T-helper 2 cell (primary cell): ENCODE measurements at regions not wholly inside any gene's neighbourhood (a gene's known extent, or its start where the extent isn't known, plus 50 kb on each side); places are given as distances from the start of the nearest gene placed in this dataset.
"Not testable (repeated sequence)": the region's sequence is repeated elsewhere in the genome, so short reads cannot be mapped to it uniquely, and the experiment has no call there.

Experiments
- DNase-seq, 5 experiments: peaks; one replicate each; pipeline versions ENCODE4 v3.0.0 to v3.0.0-alpha.2; 2012 to 2022

DNA sequence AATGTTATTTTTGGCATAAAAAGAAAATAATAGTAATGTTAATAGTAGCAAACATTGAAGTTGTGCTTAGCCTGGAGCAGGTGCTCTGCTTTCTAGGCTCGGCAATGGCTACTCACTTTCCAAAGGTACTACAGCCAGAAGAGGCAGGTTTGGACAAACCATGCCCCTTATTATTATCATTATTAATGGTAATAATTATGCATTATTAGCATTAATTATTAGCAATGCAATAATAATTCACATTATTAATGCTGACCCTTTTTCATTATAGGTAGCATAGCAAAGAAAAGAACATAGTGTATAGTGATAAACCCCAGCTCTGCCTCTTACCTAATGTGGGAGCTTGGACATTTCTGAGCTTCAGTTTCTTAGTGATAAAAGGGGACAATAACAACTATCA is 171.4 kb downstream of the EDEM1 start:
- no peak for DNase-seq

DNA sequence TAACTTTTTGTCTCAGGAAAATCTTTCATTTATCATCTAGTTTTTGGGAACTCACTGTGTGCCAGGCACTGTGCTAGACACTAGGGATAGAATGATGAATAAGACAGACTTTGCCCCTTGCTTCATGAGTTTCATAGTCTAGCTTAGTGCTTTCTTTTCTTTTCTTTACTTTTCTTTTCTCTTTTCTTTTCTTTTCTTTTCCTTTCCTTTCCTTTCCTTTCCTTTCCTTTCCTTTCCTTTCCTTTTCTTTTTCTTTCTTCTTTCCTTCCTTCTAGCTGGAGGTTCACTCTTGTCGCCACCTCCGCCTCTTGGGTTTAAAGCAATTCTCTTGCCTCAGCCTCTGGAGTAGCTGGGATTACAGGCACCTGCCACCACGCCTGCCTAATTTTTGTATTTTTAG is 172.9 kb downstream of the EDEM1 start:
- DNase-seq, result no peak

DNA sequence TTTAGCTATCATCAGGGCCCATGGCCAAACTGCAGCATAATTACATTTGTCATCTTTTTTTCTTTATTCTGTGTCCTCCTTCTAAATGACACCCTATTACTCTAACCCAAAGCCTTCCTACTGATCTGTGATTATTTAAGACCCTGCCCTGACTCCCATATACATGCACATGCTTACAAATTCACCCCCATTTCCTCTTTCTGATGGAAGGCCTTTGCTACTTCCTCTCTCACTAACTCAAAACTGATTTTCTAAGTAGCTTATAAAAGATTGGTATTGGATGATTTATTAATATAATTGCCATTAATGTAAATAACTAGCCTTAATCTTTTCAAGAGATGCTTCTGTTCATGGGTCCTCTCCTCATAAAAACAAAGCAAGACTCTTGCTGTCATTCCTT is 179.2 kb downstream of the EDEM1 start:
- no peak for DNase-seq

DNA sequence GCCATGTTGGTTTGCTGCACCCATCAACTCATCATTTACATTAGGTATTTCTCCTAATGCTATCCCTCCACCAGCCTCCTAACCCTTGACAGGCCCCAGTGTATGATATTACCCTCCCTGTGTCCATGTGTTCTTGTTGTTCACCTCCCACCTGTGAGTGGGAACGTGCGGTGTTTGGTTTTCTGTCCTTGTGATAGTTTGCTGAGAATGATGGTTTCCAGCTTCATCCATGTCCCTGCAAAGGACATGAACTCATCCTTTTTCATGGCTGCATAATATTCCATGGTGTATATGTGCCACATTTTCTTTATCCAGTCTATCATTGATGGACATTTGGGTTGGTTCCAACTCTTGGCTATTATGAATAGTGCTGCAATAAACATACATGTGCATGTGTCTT is 184.0 kb downstream of the EDEM1 start:
- DNase-seq, result not testable (repeated sequence)

DNA sequence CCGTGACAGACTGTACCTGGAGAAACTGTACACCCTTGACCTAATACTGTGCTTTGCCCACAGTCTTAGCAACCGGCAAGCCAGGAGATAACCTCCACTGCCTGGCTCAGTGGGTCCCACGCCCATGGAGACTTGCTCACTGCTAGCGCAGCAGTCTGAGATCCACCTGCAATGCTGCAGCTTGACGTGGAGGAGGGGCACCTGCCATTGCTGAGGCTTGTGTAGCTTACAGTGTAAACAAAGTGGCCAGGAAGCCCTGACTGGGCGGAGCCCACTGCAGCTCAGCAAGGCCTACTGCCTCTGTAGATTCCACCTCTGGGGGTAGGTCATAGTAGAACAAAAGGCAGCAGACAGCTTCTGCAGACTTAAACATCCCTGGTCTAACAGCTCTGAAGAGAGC is 189.3 kb downstream of the EDEM1 start:
- DNase-seq, result no peak

DNA sequence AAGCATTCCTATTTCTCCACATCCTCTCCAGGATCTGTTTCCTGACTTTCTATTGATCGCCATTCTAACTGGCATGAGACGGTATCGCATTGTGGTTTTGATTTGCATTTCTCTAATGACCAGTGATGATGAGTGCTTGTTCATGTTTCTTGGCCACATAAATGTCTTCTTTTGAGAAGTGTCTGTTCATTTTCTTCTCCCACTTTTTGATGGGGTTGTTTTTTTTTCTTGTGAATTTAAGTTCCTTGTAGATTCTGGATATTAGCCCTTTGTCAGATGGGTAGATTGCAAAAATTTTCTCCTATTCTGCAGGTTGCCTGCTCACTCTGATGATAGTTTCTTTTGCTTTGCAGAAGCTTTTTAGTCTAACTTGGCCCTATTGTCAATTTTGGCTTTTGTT is 191.8 kb downstream of the EDEM1 start:
- not testable (repeated sequence) for DNase-seq

DNA sequence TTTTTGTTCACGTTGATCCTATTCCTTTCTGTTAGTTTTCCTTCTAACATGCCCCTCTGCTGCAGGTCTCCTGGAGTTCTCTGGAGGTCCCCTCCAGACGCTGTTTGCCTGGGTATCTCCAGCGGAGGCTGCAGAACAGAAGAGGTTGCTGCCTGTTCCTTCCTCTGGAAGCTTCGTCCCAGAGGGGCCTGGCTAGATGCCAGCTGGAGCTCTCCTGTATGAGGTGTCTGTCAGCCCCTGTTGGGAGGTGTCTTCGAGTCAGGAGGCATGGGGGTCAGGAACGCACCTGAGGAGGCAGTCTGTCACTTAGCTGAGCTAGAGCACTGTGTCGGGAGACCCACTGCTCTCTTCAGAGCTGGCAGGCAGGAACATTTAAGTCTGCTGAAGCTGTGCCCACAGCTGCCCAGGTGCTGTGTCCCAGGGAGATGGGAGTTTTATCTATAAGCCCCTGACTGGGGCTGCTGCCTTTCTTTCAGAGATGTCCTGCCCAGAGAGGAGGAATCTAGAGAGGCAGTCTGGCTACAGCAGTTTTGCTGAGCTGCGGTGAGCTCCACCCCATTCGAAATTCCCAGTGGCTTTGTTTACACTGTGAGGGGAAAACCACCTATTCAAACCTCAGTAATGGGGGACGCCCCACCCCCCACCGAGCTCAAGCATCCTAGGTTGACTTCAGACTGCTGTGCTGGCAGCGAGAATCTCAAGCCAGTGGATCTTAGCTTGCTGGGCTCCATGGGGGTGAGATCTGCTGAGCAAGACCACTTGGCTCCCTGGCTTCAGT is 196.2 kb downstream of the EDEM1 start:
- DNase-seq, result not testable (repeated sequence)

DNA sequence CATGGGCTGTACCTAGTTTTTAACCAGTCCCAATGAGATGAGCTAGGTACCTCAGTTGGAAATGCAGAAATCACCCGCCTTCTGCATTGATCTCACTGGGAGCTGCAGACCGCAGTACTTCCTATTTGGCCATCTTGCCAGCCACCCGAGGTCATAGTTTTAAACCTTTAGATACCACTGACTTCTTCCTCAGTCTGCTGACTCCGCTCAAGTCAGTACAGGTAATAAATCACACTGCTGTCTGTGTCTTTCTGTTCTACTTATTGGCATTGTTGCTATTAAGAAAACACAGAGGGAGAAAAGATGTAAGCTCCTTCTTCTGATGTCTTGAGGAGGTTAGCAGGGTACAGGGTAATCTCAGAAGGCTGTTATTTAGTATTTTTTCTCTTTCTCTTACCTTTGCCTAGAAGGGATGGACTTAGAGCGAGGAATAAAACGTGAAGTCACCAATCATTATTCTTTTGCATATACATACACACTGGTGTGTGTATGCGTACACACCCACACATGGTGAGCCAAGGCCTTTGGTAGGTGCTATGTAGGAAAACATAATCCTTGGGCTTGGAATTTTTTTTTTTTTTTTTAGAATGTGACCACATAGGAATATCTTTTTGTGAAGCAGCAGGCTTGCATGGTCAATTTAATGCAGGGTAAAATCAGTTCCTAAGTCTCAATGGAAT is 197.2 kb downstream of the EDEM1 start:
- no peak for DNase-seq

DNA sequence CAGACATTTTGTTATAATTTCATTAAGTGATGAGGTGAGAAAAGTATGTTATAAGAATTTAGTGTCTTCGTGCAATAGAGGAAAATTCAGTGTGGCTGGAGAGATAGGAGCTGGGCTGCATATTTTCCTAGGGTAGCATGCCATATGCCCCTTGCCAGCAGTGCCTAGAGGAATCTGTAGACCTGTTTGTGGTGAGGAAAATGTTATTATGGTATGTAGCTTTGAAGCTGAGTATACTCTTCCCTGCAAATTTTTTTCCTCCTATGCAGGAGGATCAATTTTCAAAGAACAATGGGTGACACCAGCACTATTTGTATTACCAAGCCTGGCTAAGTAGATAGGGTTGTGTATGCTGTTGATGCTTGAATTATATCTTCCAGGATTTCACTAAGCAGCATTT is 200.6 kb downstream of the EDEM1 start:
- DNase-seq, result no peak

DNA sequence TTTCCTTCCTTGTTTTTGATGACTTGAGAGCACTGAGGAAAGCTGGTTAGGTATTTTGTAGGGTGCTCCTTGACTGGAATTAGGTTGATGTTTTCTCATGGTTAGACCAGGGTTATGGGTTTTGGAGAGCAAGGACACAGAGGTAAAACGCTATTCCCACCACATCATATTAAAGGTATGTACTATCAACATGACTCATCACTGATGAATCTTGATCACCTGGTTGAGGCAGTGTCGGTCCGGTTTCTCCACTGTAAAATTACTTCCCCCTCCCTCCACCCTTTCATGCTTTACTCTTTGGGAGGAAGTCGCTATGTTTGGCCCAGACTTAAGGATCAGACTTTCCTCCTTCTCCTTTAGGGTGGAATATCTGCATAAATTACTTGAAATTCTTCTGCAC is 201.6 kb downstream of the EDEM1 start:
- no peak for DNase-seq

DNA sequence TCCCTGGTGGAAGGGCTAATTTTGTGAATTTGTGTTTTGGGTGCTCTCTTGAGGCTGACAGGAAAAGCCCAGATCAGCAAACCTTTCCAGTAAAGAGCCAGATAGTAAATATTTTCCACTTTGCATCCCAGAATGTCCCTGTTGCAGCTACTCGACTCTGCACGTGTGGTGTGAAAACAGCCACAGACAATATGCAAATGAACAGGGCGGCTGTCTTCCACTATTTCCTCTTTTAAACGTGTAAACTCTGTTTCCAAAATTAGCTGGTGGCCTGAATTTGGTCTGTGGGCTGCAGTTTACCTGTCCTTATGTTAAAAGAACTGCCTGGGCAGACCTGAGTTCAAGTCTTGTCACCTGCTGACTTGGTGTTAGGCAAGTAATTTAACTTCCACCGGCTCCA is 202.7 kb downstream of the EDEM1 start:
- no peak for DNase-seq

DNA sequence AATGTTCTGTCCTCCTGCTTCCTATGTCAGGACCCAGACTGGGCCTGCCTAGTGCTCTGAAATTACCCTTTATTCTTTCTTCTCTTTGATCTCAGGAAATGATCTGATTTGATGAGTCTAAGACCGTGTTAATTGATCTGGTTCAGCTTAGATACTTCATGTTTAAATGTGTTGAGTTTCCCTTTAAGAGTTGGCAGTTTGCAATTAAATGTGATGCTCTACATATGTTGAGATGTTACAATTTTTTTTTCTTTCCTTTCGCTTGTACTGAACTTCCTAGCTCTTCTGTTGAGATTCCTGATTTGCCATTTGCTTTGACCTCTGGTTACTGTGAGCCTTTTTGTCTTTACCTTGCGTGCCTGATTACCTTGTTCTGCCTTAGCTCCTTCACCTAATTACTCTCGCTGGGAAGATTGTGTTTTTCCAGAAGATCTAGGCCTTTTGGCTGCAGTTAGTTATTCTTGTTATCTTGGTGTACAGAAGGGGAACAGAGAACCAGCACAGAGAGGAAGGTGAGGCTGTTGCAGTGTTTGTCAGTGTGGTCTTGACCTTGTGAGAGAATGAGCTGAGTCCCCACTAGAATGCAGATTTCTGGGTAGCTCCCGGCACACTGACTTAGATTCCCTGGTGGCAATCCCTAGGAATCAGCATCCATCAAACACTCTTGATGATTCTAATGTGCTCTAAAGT is 203.6 kb downstream of the EDEM1 start:
- no peak for DNase-seq

DNA sequence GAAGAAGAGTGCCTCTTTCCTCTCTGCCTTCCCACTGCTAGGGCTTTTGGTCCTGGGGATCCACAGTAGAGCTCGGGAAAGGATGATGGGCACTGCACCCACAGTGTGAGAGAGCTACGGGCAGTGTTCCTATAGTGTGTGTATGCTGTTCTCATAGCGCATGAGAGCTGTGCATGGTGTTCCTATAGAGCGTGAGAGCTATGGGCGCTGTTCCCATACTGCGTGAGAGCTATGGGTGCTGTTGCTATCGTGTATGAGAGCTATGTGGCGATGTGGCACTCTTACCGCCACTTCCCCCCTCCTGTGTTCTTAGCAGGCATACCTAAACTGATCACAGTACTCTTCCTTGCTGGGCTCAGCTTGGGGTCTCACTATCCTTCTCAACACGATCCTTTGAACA is 213.5 kb downstream of the EDEM1 start:
- DNase-seq, result no peak

DNA sequence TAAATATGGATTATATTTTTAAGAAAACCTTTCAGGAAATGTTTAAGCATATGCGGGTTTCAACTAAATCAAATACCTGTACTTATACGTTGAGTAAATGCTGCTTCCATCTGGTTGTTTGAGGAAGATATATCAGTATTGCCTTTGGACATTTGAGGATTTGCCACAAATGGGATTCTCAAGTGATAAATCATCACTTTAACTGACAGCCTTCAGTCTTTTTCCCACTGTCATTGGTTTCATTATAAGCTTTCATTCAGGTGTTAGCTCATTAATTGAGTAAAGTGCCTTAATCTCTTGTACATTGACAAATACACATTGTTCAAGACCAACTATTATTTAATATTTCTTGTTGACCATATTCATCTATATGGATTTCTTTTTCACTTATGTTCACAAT is 217.2 kb downstream of the EDEM1 start:
- no peak for DNase-seq

DNA sequence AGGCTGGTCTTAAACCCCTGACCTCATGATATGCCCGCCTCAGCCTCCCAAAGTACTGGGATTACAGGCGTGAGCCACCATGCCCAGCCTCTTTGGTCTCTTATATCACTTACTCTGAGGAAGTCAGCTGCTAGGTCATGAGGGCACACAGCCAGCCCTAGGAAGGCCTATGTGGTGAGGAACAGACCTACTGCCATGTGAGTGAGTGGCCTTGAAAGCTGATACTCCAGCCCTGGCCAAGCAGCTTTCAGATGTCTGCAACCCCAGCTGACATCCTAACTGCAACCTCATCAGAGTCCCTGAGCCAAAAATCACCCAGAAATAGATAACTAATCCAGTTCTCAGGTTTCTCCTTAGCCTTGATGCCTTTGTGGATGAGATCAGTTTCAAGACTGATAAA is 224.3 kb downstream of the EDEM1 start:
- DNase-seq, result no peak

DNA sequence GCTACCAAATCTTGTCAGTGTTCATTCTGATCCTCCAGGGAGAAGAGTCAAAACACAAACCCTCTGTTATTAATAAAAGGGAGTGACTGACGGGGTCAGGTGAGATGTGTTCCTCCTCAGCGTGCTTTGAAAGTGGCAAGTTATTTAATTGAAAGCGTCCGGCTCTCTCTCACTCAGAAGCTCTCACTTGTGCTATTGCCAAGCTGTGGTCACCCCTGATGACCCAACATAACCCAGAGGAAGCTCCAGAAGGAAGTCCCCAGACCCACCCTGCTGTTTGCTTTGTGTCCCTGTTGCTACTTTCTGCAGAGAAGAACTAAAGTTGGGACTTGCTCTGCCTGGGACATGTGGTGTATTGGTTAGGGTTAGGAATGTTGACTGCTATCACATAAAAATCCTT is 235.6 kb downstream of the EDEM1 start:
- DNase-seq, result no peak

DNA sequence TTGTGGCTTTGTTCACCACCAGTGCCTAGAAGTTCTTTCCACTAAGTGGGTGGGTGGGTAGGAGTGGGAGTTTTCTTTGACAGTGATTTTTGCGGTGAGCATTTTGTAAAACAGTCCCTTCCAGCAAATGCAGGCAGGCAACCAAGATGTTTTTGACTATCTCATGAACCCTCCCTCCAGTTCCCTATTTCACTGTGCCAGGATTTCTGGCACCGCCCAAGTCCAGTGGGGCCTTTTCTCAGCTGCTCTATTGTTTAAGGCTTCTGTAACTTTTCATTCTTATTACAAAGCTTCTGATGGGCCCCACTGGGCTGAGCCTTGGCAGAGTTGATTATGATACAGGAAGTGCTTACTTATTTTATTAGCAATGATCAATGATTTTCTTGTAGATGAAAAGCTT is 236.0 kb downstream of the EDEM1 start:
- no peak for DNase-seq

DNA sequence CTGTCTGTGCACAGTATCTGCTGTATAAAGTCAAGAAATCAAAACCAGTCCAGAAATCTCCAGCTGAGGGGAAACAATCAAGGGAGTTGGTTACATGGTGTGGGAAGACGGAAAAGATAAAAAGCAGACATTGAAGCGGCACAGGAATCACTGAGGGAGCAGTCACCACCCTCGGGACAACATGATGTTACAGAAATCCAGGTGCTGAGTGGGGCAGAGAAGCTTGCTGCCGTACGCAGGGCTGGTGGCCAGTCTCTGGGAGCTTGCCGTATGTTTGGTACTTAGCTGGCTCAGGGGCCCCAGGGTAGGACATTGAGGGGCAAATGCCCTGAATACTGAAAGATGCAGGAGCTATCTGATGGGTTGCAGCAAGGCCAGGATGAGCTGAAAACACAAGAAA is 237.9 kb downstream of the EDEM1 start:
- DNase-seq, result no peak

DNA sequence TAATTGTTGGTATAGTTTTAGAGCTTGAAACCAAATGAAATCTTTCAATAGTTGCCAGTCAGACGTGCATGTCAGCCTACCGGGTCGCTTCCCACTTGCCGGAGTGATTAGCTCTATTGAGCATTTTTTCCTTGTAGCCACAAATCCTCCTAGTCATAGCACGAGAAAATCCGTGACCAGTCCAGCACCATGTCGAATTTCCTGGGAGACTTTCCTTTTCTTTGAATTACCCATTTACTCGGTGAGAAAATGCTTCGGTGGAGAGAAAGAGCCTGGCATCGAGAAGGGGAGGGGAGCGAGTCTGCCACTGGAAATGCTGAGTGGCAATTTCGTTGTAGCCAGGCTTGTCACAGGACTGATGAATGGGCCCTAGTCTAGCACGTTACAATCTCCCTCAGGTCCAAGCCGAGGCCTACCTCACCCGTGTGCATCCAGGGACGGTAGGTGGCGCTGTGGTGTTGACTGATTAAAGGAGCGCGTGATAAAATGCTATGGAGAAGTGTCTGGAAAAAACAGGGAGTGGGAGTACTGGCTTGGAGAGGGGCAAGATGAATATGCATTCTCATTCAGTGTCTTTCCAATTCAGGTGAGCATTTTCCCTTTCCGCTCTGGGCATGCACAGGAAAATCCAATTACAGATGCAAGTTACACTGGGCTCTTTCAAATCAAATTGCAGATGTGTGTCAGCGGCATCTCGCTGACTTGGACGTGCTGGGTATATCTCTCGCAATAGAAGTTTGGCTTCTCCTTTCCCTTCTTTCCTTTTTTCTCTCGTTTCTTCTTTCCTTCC is 238.8 kb downstream of the EDEM1 start:
- peak in 4 of 5 experiments; percentile 19 to 48 (median 32) for DNase-seq

DNA sequence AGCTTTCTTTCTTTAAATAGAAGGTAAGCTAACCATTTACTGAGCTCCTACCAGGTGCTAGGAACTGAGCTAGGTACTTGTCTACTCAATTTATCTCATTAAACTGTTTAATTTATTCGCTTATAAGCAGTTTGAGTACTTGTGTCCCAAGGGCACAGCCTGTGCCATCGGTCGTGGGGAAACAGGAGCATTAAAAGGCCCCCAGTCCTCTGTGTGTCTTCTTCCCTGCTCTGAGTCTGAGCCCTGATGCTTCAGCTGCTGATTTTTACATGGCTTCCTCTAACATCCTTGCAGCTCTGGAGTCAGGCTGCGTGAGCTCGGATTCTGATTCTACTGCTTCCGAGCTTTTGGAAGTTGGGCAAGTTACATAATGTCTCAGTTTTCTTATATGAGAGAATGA is 239.5 kb downstream of the EDEM1 start:
- no peak for DNase-seq

DNA sequence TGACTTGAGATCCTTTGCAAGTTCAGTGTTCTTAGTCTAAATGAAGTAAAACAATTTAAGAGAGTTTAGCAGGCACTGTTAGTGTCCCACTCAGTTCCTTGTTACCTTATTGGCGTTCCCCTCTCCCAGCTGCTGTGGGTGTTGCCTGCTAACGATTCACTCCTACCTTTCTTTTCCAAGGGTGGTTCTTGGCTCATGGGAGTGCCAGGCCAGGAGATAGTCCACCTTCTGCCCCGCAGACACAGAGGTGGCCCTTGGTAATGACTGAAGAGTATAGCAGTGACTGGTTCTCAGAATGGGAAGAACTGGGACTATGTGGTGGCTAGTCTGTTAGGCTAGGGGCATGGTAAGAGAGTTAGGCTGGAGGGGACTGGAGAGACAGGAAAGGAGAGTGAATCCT is 240.4 kb downstream of the EDEM1 start:
- DNase-seq, result no peak

DNA sequence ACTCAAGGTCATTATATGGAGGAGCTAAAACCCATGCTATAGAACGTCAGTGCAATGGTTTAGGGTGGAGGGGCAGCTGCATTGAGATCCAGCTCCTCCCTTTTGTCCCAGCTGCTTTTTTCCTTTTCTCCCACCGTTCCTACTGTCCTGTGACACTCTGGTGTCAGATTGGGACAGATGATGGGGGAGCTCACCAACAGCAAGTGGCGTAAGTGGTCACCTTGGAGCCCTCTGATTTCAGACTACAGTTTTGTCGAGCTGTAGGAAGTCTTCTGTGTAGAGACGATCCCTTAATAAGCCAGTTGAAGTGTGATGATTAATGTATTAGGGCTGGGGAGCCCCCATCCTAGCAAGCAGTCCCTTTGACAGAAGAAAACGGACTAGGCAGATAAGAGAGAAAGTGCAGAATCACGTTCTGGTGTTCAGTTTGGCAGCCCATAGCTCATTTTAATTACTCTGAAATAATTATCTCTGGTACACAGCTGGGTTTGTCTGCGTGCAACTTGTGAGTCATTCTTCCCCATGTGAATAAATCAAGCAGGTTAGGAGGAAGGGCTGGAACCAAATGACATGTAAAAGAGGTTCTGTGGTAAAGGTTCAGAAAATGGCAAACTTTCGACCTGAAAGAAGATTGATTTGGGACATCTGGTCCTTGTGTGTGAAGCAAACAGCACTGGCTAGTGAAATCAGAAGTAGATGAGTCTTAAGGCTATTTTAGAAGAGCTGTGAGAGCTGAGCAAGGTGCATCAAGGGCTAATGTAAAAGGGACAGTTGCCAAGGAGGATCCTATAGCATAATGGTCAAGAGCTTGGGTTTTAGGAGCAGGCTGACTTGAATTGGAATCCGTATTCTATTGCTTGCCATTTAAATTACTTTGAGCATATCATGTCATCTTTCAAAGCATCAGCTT is 241.4 kb downstream of the EDEM1 start:
- DNase-seq, result peak in 1 of 5 experiments; percentile 10
